Loucy (cell line): ENCODE measurements at regions not wholly inside any gene's neighbourhood (a gene's known extent, or its start where the extent isn't known, plus 50 kb on each side); places are given as distances from the start of the nearest gene placed in this dataset.
"Not testable (repeated sequence)": the region's sequence is repeated elsewhere in the genome, so short reads cannot be mapped to it uniquely, and the experiment has no call there.

Experiments used
- H2AFZ ChIP-seq: fragments of 200-600 bp; sonication (generic); 2 replicates; pipeline ENCODE4 v1.6.0; 2016; ENCODE audit warnings: antibody characterized with exemption, mild to moderate bottlenecking, low read length, moderate library complexity
- H3F3A ChIP-seq: fragments of 200-600 bp; 2 replicates; pipeline ENCODE4 v1.6.0; 2016; ENCODE audit warnings: antibody characterized with exemption, low read depth, mild to moderate bottlenecking
- H3K27me3 ChIP-seq: fragments of 200-600 bp; sonication (generic); 2 replicates; pipeline ENCODE4 v1.6.1; 2014; ENCODE audit warnings: low read length, mild to moderate bottlenecking; ENCODE audit not compliant: insufficient read depth, poor library complexity, severe bottlenecking
- H3K36me3 ChIP-seq: fragments of 200-600 bp; sonication (generic); 2 replicates; pipeline ENCODE4 v1.6.1; 2016; ENCODE audit warnings: low read length; ENCODE audit not compliant: insufficient read depth
- H3K4me1 ChIP-seq: fragments of 200-600 bp; sonication (generic); 2 replicates; pipeline ENCODE4 v1.5.1; 2014; ENCODE audit warnings: low read length, mild to moderate bottlenecking; ENCODE audit not compliant: insufficient read depth, poor library complexity, severe bottlenecking
- H3K4me2 ChIP-seq: fragments of 200-600 bp; sonication (generic); 2 replicates; pipeline ENCODE4 v1.6.0; 2014; ENCODE audit warnings: antibody characterized with exemption, low read length, low read depth, mild to moderate bottlenecking; ENCODE audit not compliant: poor library complexity, severe bottlenecking
- H3K4me3 ChIP-seq: fragments of 200-600 bp; sonication (generic); 2 replicates; pipeline ENCODE4 v1.5.1; 2014; ENCODE audit warnings: low read length, mild to moderate bottlenecking, mixed read lengths; ENCODE audit not compliant: poor library complexity, severe bottlenecking
- H3K79me2 ChIP-seq: fragments of 200-600 bp; sonication (generic); 2 replicates; pipeline ENCODE4 v1.6.1; 2014; ENCODE audit warnings: low read length; ENCODE audit not compliant: insufficient read depth
- H3K9ac ChIP-seq: fragments of 200-600 bp; sonication (generic); 2 replicates; pipeline ENCODE4 v1.6.0; 2014; ENCODE audit warnings: mild to moderate bottlenecking, low read depth, low read length, moderate library complexity; ENCODE audit not compliant: poor library complexity, severe bottlenecking
- H3K9me2 ChIP-seq: fragments of 200-600 bp; sonication (generic); replicated peaks from 2 replicates; pipeline ENCODE4 v1.6.1; 2016; ENCODE audit warnings: low read depth, low read length, mixed read lengths
- H3K9me3 ChIP-seq: fragments of 200-600 bp; sonication (generic); 2 replicates; pipeline ENCODE4 v1.6.1; 2014; ENCODE audit warnings: mild to moderate bottlenecking, antibody characterized with exemption, low read length, low read depth; ENCODE audit not compliant: insufficient read depth
- H4K20me1 ChIP-seq: fragments of 200-600 bp; sonication (generic); 2 replicates; pipeline ENCODE4 v1.6.0; 2014; ENCODE audit warnings: antibody characterized with exemption, low read length, mild to moderate bottlenecking; ENCODE audit not compliant: insufficient read depth, poor library complexity, severe bottlenecking
- EZH2phosphoT487 ChIP-seq: fragments of 200-600 bp; IDR thresholded peaks from 2 replicates; pipeline ENCODE4 v1.6.1; 2018; ENCODE audit warnings: antibody characterized with exemption, mild to moderate bottlenecking, moderate library complexity, borderline replicate concordance
- TF ChIP-seq, protein P1 (sequence below): fragments of 200-600 bp; sonication (generic); conservative IDR thresholded peaks from 2 replicates; pipeline ENCODE4 v1.5.1; 2014; ENCODE audit warnings: mild to moderate bottlenecking, antibody characterized with exemption, low read length

DNA sequence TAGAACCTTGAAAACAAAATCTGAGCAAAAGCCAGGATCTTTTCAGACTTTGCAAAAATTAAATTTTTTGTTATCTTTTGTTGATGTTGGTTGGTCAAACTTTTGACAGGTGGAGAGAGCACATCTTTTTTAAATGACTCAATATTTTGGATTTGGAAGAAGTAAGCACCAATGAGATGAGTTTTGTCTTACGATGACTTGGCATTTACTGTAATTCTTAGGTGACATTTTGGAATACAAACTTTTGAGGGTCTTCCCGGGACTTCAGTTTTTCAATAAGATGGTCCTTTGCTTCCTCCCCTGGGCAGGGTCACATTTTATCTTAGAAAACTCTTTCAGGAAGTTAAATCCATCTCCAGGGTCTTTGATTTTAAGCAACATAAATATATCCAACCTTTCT is 423.9 kb downstream of the HS3ST3B1 start:
- no peaks in the 10 kb centered on the region for H3K27me3 ChIP-seq
- H3K79me2 ChIP-seq = no peaks in the 10 kb centered on the region
- no peak overlapping the region for H3K4me2 ChIP-seq
- H3K9ac ChIP-seq = no peak overlapping the region
- H3K36me3 ChIP-seq = no peaks in the 10 kb centered on the region
- no peaks in the 10 kb centered on the region for H3K4me1 ChIP-seq
- H3K4me3 ChIP-seq = no peak overlapping the region
- H3K9me3 ChIP-seq = no peaks in the 10 kb centered on the region; the same call in 1 of the 2 replicates
- no peaks in the 10 kb centered on the region for H3F3A ChIP-seq
- H4K20me1 ChIP-seq = no peaks in the 10 kb centered on the region
- TF ChIP-seq, protein P1, sequence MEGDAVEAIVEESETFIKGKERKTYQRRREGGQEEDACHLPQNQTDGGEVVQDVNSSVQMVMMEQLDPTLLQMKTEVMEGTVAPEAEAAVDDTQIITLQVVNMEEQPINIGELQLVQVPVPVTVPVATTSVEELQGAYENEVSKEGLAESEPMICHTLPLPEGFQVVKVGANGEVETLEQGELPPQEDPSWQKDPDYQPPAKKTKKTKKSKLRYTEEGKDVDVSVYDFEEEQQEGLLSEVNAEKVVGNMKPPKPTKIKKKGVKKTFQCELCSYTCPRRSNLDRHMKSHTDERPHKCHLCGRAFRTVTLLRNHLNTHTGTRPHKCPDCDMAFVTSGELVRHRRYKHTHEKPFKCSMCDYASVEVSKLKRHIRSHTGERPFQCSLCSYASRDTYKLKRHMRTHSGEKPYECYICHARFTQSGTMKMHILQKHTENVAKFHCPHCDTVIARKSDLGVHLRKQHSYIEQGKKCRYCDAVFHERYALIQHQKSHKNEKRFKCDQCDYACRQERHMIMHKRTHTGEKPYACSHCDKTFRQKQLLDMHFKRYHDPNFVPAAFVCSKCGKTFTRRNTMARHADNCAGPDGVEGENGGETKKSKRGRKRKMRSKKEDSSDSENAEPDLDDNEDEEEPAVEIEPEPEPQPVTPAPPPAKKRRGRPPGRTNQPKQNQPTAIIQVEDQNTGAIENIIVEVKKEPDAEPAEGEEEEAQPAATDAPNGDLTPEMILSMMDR = no peak
- TF ChIP-seq EZH2phosphoT487 = no peak
- no peaks in the 10 kb centered on the region for H3K9me2 ChIP-seq
- no peak overlapping the region for H2AFZ ChIP-seq

DNA sequence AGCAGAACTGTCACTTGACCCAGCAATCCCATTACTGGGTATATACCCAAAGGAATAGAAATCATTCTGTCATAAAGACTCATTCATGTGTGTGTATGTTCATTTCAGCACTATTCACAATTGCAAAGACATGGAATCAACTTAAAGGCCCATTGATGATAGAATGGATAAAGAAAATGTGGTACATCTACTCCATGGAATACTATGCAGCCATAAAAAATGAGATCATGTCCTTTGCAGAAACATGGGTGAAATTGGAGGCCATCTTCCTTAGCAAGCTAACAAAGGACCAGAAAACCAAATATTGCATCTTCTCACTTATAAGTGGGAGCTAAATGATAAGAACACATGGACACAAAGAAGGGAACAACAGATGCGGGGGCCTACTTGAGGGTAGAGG is 422.5 kb downstream of the HS3ST3B1 start:
- not testable (repeated sequence) for H3K9me3 ChIP-seq

DNA sequence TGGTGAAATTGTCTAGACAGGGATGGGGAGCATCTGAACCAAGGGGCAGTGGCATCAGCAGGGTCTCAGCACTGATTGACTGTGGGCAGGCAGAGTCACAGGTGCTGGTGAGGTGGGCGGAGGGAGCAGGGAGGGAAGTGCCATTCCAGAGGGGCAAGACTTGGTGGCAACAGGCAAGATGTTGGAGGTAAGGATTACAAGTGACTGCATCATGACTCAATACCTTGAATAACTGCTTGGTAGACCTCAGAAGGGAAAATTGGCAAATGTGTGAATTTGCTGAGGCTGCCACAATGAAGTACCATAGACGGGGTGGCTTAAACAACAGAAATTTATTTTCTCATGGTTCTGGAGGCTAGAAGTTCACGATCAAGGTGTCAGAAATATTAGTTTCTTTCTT is 419.1 kb downstream of the HS3ST3B1 start:
- Histone ChIP-seq H3K27me3 (no peaks in the 10 kb centered on the region), H3K4me2 (no peak overlapping the region), H3K9ac (no peak overlapping the region), H2AFZ (no peak overlapping the region), H3K36me3 (no peaks in the 10 kb centered on the region), H4K20me1 (no peaks in the 10 kb centered on the region), H3K9me3 (no peaks in the 10 kb centered on the region; the same call in 1 of the 2 replicates), H3K79me2 (no peaks in the 10 kb centered on the region), H3K4me3 (no peak overlapping the region), H3F3A (no peaks in the 10 kb centered on the region), H3K4me1 (no peaks in the 10 kb centered on the region), H3K9me2 (no peaks in the 10 kb centered on the region)
- TF ChIP-seq, protein P1 = no peak
- TF ChIP-seq EZH2phosphoT487 = no peak

More for the DNA sequence above, 422.5 kb downstream of the HS3ST3B1 start:
- not testable (repeated sequence) for H3K4me2 ChIP-seq, H3K36me3 ChIP-seq, H3K27me3 ChIP-seq, H2AFZ ChIP-seq, H3K79me2 ChIP-seq, H3K9ac ChIP-seq, H3K4me3 ChIP-seq, H4K20me1 ChIP-seq, H3K4me1 ChIP-seq, H3K9me2 ChIP-seq, H3F3A ChIP-seq

DNA sequence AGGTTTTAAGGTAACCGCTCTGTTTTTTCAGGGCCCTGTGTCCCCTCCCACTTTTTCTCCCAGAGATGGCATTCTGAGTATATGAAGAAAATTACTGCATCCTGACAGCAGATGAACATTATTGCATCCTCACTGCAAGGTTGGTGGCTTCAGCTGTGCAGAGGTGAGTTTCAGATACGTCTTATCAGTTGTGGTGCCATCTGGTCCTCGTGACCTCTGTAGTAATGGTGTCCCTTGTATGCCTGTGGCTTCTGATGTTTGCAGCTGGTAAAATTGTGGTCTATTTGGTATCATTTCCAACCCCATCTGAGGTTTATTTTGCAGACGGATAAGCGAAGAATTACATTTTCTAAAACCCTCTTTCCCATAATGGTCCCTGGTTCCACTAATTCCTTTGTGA is 417.0 kb downstream of the HS3ST3B1 start:
- Histone ChIP-seq H3K27me3 (no peaks in the 10 kb centered on the region), H3K9ac (no peak overlapping the region), H2AFZ (no peak overlapping the region), H3K4me3 (no peak overlapping the region), H3K9me3 (no peaks in the 10 kb centered on the region; the same call in 1 of the 2 replicates), H3K4me2 (no peak overlapping the region), H3K36me3 (no peaks in the 10 kb centered on the region), H3F3A (no peaks in the 10 kb centered on the region), H3K4me1 (no peaks in the 10 kb centered on the region), H3K79me2 (no peaks in the 10 kb centered on the region), H3K9me2 (no peaks in the 10 kb centered on the region), H4K20me1 (no peaks in the 10 kb centered on the region)
- TF ChIP-seq EZH2phosphoT487 = no peak
- TF ChIP-seq, protein P1 = no peak
